A549 (cell line): ENCODE measurements at regions not wholly inside any gene's neighbourhood (a gene's known extent, or its start where the extent isn't known, plus 50 kb on each side); places are given as distances from the start of the nearest gene placed in this dataset.

Experiments
- JUNB ChIP-seq: fragments of >200 bp; sonication (Bioruptor Twin); formaldehyde crosslinking; IDR thresholded peaks from 2 replicates; pipeline ENCODE4 v1.6.1; 2016
- POLR2A ChIP-seq: IDR thresholded peaks from 2 replicates; pipeline ENCODE4 v1.6.1; 2012; ENCODE audit warnings: mild to moderate bottlenecking, low read length
- TF ChIP-seq, protein P1 (sequence below): fragments of >200 bp; sonication (Bioruptor Twin); formaldehyde crosslinking; IDR thresholded peaks from 3 replicates; pipeline ENCODE4 v1.5.1; 2016

DNA sequence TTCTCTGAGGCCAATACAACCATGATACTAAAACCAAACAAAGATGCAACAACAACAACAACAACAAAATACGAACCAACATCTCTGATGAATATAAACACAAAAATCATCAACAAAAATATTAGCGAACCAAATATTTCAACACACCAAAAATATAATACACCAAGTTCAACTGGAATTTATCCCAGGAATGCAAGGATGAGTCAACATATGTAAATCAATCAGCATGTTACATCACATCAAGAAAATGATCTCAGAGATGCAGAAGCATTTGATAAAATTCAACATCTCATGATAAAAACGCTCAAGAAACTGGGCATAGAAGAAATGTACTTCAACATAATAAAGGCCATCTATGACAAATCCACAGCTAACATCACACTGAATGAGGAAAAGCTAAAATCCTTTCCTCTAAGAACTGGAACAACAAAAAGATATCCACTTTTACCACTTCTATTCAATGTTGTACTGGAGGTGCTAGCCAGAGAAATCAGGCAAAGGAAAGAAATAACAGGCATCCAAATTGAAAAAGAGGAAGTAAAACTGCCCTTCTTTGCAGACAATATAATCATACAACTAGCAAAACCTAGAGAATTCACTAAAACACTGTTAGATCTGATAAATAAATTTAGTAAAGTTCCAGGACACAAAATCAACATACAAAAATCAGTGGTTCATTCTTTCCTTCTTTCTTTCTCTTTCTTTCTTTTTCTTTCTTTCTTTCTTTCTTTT is 2448.7 kb upstream of the PCDH20 start:
- TF ChIP-seq JUNB (no peak), POLR2A (no peak)
- TF ChIP-seq, protein P1, sequence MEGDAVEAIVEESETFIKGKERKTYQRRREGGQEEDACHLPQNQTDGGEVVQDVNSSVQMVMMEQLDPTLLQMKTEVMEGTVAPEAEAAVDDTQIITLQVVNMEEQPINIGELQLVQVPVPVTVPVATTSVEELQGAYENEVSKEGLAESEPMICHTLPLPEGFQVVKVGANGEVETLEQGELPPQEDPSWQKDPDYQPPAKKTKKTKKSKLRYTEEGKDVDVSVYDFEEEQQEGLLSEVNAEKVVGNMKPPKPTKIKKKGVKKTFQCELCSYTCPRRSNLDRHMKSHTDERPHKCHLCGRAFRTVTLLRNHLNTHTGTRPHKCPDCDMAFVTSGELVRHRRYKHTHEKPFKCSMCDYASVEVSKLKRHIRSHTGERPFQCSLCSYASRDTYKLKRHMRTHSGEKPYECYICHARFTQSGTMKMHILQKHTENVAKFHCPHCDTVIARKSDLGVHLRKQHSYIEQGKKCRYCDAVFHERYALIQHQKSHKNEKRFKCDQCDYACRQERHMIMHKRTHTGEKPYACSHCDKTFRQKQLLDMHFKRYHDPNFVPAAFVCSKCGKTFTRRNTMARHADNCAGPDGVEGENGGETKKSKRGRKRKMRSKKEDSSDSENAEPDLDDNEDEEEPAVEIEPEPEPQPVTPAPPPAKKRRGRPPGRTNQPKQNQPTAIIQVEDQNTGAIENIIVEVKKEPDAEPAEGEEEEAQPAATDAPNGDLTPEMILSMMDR, result no peak
